Erythroblast (primary cell): ENCODE measurements at regions not wholly inside any gene's neighbourhood (a gene's known extent, or its start where the extent isn't known, plus 50 kb on each side); places are given as distances from the start of the nearest gene placed in this dataset.

Experiments used
- GATA1 ChIP-seq: IDR thresholded peaks from 2 replicates; pipeline ENCODE4 v1.6.1; 2011; ENCODE audit warnings: low read depth, mild to moderate bottlenecking, control low read depth, low read length, moderate library complexity
- POLR2A ChIP-seq: IDR thresholded peaks from 2 replicates; pipeline ENCODE4 v1.6.1; 2011; ENCODE audit warnings: mild to moderate bottlenecking, low read length

DNA sequence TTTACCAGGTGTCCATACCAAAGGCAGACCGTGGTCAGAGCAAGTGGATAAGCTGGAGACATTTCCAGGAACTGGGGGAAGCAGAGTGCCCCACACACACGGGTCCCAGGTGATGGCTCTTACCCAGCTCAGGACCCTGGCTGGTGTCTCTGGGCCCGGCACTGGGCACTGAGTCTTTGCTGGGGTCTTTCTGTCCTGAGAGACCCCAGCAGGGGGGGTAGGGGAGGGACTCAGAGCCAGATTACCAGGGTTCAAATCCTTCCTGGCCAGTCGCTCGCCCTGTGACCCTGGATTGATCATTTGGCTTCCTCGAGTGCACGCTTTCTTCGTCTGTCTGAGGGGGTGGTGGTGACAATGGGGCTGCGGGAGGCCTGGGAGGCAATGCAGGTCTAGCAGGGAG, 95.7 kb downstream of the PLXNA1 start:
- no peak for TF ChIP-seq POLR2A
- no peak for TF ChIP-seq GATA1
